GM21360 (cell line): ENCODE measurements at regions not wholly inside any gene's neighbourhood (a gene's known extent, or its start where the extent isn't known, plus 50 kb on each side); places are given as distances from the start of the nearest gene placed in this dataset.
"Not testable (repeated sequence)": the region's sequence is repeated elsewhere in the genome, so short reads cannot be mapped to it uniquely, and the experiment has no call there.

Experiments used
- ATAC-seq: cut with Tn5 transposase; IDR thresholded peaks from one replicate; pipeline ENCODE4 v1.9.1; 2021; ENCODE audit warnings: mild to moderate bottlenecking, moderate library complexity; ENCODE audit not compliant: unreplicated experiment

DNA sequence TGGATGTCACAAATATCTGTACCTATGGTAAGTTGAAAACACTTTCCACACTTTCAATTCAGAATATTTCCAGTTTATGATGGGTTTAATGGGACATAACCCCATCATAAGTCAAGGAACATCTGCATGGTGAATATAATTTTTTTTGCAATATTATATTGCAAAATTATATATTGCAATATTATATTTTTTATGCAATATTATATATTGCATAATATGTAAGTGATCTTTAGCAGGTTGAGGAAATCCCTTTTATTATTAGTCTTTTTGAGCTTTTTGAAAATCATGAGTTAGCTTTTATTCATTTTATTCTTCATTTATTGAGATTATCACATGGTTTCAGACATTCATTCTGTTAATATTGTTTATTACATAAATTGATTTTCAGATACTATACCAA, 342.2 kb upstream of the GALNT5 start:
- ATAC-seq, result no peak

DNA sequence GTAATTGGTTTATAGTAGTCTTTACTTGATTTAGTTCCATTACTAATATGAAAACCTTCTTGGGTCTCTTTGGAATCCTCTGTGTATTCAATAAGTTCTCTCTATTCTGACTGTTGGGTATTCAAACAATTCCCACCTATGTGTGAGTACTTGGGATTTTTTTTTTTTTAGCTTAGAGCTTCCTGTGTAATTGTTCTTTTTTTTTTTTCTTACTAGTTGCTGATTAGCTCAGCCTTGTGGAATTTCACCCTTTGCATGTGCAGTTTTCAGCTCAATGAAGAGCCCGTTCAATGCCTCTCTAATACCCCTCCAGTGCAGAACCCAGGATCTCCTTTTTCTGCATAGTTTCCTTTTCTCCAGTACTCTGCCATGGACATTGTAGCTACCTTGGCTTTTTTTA, 339.1 kb upstream of the GALNT5 start:
- no peak for ATAC-seq

DNA sequence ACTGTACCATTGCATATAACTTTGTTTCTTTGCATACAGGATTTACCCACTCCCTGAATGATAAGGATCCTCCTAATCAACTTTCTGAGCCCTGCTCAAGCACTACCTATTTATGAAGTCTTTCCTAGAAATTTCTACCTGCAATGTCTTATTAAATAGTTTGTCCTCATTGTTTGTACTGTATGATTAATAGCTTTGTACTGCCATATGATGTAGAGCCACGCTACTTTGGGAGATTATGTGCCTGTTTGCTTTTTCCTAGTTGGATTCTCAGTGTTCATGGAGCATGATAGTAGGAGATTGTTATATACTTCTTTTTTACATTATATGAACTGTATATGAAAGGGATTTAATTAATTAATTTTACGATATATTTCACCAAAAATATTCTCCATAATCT, 327.1 kb upstream of the GALNT5 start:
- no peak for ATAC-seq

- no peak for ATAC-seq
These were observed 323.8 kb upstream of the GALNT5 start for GRCh38 chr2:156933645-156934225.

GRCh38 chr2:156935616-156936015, 321.9 kb upstream of the GALNT5 start:
- ATAC-seq, result no peak

DNA sequence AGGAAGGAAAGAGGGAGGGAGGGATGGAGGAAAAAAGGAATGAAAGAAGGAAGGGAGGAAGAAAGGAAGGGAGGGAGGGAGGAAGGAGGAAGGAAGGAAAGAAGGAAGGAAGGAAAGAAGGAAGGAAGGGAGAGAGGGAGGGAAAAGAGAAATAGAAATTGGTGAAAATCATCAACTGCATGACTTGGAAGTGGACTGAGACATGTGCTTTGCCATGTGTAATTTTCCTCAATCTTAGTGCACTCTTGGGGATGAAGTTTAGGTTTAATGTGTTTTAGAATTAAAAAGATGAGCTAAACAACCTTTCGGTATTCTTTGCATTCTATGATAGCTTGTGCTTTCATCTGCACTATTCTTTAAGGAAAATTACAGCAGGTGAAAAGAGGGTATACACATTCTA, 320.1 kb upstream of the GALNT5 start:
- no peak for ATAC-seq

DNA sequence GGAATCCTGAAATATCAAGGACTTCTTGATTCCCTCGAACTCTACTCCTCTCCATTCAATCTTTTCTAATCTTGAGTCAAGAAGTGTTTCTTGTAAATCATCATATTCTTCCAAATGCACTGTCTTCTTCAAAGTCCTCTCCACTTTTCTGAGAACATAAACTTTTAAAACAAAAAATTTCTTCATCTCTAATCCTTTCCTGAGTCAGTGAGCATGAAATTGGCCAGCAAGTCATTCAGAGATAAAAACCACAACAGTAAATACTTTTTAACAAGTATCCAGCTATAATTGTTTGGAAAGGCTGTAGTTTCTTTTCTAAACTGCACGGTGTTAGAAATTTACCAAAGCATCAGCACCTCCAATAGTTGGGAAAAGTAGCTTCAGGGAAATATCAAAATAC, 312.6 kb upstream of the GALNT5 start:
- ATAC-seq, result no peak

DNA sequence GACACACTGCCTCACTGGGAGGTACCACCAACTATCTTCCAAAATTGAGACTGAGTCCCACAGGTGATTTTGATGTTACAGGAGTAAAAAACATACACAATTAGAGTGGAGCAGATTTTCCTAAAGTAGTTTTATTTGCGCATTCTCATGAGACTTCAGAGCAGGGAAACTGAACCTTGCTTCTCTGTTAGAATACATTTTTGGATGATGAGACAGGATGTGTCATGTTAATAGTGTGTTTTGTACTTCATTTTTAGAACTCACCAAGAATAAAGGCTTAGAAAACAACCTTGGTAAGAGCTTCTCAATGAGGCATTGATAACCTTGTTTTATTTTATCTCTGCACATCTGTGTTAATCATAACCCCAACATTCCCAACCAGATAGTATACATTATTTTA, 310.2 kb upstream of the GALNT5 start:
- no peak for ATAC-seq

DNA sequence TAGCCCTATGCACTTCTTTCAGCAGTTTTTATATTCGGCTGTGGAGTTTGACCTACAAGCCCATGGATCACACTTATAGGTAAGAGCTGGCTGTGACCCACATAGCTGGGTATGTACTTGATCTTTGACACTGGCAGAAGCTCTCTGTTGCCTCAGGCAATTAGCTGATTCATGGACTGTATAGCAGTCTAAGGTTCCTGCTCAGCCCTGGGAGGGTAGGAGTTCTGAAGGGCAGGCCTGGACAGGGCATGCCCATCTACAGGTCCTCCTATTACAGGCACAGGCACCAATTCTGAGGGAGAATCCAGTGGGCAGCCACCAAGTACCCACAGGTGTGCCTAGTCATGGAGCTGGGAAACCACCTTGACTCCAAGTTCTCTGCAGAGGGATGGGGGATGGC, 301.8 kb upstream of the GALNT5 start:
- ATAC-seq, result no peak

DNA sequence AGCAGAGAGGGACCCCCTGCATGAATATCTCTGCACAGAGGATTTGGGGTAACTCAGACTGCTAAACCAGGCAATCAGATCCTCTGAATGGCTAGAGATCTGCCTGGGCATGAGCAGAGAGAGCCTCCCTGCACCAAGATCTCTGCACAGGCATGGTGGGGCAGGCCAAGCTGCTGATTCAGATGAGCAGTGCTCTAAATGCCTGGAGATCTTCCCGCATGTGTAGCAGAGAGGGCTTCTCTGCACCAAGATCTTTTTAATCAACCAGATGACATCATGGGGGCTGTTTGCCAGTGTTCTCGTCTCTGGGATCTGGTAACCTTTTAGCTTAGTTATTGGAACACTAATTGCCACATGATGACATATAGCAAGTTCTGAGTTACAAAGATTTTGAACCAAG, 301.3 kb upstream of the GALNT5 start:
- no peak for ATAC-seq

DNA sequence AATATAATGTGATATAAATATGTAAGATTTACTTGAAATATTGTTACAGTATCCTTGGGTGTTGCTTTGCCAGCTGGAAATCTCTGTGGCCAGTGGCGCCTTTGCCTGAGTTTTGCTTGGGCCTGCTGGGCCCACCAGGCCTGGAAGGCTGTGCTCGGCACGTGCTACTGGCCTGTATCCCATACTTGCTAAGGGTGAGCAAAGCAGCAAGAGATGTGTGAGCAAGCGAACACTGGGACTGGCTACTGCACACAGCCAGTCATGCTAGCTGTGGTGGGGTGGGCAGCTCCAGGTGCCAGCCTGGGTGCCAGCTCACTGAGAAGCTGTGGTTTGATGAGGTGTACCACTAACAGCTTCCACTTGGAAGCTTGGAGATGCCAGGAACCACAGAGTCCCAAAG, 299.1 kb upstream of the GALNT5 start:
- ATAC-seq, result no peak

GRCh38 chr2:156959481-156959880, 298.0 kb upstream of the GALNT5 start:
- no peak for ATAC-seq

GRCh38 chr2:156982615-156983014, 274.9 kb upstream of the GALNT5 start:
- ATAC-seq, result no peak

DNA sequence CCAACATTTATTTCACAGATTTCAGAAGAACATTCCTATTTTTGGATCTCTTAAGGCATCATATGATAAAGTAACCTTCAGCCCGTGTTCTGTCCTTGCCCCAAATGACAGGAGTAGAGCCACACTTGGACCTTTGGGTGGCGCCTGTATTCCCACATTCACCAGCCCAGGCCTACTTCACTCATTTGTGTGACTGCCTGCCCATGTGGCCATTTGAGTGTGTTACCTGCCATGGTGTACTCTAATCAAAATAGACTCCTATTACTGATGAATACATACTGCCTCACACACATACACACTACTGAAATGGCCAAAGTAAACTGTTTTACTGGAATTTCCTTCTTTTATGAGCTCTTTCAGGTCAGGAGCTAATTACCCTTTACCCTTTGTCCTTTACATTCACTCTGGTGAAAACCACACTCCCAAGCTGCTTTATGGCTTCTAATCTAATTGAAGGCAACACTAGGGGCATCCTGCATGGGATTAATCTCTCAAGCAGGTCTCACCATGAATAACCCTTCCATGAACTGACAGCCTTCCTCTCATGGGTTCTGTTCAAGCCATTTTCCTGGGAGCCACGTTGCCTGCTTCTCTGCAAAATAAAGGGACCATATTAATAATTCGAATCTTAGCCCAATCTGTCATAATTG, 271.0 kb upstream of the GALNT5 start:
- no peak for ATAC-seq

- ATAC-seq, result no peak
These were observed 257.8 kb upstream of the GALNT5 start for GRCh38 chr2:156999661-157000060.

GRCh38 chr2:157004789-157005188, 252.7 kb upstream of the GALNT5 start:
- no peak for ATAC-seq

DNA sequence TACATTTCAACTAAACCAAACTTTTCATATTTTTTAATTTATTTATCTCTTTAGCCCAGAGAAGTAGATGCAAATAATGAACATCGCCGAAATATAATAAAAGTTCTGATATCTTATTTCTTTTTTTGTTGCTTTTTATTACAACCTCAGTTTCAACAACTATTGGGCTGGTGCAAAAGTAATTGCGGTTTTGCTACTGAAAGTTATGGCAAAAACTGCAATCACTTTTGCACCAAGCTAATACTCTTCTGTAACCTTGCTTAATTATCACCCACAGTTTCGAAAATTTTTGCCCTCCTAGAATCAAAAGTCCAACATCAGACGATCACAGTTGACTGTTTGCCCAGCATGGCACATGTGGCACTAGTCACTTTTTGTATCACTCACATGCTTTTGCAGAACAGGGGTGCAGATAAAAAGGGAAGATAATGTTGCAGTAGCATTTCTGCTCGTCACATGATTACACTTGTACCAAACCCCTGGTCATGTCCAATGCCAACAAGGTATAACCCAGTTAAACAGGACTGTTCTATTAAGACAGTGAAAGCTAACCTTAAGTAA, 242.4 kb upstream of the GALNT5 start:
- ATAC-seq, result no peak

- not testable (repeated sequence) for ATAC-seq
These were observed 234.2 kb upstream of the GALNT5 start for GRCh38 chr2:157023264-157023663.

DNA sequence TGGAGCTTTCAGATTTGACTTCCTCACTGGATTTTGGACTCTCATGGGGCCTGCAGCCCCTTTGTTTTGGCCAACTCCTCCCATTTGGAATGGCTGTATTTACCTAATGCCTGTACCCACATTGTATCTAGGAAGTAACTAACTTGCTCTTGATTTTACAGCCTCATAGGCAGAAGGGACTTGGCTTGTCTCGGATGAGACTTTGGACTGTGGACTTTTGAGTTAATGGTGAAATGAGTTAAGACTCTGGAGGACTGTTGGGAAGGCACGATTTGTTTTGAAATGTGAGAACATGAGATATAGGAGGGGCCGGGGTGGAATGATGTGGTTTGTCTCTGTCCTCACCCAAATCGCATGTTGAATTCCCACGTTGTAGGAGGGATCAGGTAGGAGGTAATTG, 233.4 kb upstream of the GALNT5 start:
- no peak for ATAC-seq

- no peak for ATAC-seq
These were observed 225.5 kb upstream of the GALNT5 start for GRCh38 chr2:157032017-157032416.

GRCh38 chr2:157036726-157037125, 220.8 kb upstream of the GALNT5 start:
- no peak for ATAC-seq

GRCh38 chr2:157043786-157044185, 213.7 kb upstream of the GALNT5 start:
- no peak for ATAC-seq

DNA sequence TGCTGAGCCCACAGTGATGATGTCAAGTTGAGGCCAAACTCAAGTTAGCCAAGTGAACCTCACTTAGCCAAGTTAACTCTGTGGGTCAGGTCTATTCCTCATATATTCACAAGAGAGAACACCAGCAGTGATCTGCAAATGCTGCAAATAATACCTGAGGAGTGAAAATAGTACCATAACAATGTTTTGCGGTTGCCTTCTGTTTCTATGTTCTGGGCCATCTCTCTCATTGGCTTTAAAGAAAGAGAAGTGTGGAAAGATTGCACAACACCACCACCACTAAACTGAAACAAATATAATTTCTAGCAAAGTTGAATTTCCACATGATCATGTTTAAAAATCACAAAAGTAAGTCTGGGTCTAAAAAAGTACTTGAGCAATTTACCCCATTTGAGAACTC, 211.1 kb upstream of the GALNT5 start:
- ATAC-seq, result no peak
